H4 (cell line): ENCODE measurements at regions not wholly inside any gene's neighbourhood (a gene's known extent, or its start where the extent isn't known, plus 50 kb on each side); places are given as distances from the start of the nearest gene placed in this dataset.

Experiments
- DNase-seq: peaks from one replicate; pipeline ENCODE4 v3.0.0-alpha.2; 2015; ENCODE audit warnings: low spot score

DNA sequence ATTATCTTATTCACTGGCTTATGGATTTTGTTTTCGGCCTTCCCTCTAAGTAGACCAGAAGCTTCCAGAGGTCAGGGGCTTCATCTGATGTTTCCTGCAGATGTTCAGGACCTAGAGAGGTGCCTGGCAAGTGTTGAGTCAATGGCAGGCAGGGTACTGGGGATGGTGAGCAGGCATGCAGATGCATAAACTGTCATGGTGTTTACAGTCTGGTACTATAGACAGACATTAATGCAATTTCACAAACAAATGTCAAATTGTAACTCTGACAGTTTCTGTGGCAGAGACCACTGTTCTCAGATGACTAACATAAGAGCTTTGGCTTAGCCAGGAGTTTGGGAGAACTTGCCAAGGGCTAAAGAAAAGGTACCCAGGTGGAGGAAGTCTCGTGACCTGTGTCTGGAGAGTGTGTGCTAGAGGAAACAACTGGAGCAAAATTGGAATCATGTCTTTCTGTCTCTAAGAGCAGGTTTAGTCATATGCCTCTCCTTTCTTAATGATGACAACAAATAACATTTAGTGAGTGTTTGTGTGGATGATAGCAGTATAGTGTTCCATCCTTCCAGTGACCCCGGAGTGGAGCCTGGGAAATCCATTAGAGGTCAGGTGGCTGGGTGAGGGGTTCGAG is 53.7 kb upstream of the TRAK1 start:
- no peak for DNase-seq

DNA sequence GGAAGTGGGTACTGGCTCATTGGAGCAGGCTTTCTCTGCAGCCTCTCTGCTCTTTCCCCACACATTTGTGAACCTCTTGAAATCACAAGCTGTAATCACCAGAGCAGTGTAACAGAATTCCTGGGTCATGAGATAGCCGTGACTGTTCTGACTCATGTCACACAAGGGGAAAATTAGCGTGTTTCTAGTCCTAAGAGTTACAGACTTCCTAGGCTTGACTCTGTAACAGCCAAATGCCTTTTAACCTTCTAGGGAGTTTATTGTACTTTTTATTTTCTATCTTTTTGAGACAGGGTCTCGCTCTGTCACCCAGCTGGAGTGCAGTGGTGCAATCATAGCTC is 54.7 kb upstream of the TRAK1 start:
- DNase-seq, result peak; percentile 70

DNA sequence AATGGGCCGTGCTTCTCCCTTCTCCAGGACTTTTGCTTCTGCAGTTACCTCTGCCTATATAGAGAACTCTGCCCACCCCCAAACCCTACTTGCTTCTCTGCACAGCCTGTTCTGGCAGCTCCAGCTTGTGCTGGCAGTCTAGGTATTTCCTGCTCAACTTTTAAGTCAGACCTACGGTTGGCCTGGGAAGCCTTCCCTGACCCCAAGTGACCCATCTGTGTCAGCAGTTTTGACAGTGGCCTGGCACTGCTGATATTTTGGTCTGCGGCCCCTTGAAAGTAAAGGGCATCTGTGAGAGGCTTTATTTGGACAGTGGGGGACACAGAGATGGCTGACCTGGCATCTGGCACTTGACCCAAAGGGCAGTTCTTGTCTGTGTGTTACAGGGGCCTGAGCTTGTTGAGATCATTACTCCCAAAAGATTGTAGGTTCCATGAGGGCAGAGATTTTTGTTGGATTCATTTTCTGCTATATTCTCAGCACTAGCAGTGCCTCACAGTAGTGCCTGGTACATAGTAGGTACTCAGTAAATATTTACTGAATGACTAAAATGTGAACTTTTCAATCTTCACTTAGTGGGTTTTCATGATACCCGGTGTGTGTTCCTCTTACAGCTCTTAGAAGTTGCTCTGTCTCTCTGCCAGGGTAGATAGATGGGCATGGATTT is 55.2 kb upstream of the TRAK1 start:
- DNase-seq, result no peak

DNA sequence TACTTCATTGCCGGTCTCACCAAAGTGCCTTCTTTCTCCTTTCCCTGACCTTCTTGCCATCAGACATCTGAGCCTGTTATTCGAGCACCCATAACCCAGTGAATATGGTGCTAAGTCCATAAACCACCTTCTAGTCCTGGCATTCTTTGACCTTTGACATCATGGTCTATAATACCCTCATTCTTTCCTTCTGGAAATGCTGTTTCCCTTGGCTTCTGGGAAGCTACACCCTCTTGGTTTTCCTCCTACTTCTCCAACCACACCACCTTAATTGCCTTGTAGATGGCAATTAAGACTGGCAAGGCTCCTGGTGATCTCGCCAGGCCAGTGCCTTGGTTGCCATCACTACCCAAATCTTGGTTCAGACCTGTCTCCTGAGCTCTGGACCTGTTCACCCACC is 56.1 kb upstream of the TRAK1 start:
- no peak for DNase-seq

DNA sequence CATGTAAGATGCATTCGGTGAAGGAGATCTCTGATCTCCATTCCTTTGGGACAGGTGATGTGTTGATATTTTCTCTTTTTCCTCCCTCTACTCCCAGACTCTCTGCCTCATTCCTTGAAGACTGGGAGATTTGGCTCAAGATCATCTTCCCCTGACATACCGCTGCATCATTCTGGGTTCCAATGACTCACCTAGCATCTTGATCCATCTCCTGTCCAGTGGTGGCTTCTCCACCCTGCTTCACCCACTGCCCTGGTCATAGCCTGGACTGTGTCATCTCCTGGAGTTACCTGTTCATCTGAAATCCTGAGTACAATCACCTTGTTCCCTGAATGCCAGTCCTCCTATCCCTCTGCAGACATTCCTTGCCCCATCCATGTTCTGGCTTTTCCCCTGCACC is 57.4 kb upstream of the TRAK1 start:
- no peak for DNase-seq

DNA sequence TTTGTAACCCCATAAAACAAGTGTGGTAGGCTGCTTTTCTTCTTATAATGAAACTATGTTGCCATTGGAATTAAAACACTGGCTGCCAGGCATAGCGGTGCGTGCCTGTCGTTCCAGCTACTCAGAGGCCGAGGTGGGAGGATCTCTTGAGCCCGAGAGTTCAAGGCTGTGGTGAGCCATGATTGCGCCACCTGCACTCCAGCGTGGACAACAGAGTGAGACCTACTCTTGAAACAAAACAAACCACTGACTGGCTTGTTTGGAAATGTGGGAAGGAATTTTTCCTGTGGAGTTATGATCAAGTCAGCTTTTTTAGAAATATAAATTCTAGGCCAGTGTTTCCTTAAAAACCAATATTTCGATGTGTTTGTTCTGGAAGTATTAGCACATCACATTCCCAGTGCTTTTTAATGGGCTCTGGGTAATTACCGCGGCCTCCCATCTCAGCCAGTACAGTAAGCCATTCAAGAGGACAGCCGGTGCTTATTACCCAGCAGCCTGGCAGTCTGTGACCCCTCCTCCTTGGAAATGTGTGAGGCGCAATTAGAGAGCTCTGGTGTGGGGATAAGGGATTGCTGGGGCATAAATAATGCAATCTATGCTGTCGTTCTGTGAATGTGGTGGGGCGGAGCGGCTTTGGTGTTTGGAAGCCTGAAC is 58.3 kb upstream of the TRAK1 start:
- peak; percentile 78 for DNase-seq

DNA sequence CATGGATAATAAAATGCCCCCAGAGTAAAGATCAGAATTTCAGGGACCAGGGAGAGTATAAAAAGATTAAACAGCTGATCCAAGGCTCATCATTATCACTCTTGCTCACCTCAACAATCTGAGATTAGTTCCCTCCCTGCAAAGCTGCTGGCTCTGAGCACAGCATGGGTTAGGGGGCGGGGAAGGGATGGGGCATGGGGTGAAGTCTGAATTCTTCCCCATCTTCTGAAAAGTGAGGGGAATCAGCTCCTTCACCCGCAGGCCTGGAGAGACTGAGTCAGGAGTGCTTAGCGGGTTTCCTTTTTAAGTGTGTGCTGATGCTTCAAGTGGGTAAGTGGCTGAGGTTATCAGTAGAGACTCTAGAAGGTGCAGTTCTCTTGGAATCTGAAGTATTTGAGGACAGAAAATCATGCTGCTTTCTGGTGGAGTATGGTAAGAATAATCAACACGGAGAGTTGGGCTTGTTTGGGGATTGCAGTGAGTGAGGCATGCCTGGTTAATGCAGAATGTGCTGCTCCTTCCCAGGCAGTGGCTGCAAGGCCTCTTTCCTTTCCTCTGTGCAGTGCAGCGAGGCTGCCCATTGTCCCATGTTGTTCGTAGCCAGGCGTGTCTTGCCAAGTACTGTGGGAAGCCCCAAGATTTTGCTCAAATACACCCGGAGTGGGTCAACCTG is 59.2 kb upstream of the TRAK1 start:
- no peak for DNase-seq

DNA sequence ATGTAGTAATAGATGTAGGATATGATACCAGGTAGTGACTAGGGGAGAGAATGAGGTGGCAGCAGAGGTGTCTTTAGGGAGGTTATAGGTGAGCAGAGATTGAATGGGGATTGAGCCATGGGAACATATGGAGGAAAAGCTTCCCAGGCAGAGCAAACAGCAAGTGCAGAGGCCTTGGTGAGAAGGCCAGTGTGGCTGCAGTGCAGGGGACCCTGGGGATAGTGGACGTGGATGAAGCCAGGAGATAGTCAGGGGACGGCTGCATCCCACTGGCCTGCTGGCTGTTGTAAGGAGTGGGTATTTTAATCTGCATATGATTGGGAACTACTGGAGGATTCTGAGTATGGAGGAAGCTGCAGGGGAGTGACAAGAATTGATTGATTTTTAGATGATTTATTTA is 62.7 kb upstream of the TRAK1 start:
- DNase-seq, result no peak

DNA sequence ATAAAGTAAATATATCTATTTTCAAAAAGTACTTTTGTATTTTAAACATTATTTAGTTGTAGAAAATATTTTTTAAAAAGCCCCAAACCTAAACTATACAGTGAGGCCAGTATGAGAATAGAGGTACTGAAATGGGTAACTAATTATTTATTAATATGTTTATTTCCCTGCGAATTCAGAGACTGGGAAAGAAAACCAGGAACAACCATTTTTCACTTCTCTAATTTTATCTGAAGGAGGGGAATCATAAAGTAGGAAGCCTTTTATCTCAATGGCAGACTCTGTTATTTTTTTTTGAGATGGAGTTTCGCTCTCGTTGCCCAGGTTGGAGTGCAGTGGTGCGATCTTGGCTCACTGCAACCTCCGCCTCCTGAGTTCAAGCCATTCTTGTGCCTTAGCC is 63.6 kb upstream of the TRAK1 start:
- no peak for DNase-seq

DNA sequence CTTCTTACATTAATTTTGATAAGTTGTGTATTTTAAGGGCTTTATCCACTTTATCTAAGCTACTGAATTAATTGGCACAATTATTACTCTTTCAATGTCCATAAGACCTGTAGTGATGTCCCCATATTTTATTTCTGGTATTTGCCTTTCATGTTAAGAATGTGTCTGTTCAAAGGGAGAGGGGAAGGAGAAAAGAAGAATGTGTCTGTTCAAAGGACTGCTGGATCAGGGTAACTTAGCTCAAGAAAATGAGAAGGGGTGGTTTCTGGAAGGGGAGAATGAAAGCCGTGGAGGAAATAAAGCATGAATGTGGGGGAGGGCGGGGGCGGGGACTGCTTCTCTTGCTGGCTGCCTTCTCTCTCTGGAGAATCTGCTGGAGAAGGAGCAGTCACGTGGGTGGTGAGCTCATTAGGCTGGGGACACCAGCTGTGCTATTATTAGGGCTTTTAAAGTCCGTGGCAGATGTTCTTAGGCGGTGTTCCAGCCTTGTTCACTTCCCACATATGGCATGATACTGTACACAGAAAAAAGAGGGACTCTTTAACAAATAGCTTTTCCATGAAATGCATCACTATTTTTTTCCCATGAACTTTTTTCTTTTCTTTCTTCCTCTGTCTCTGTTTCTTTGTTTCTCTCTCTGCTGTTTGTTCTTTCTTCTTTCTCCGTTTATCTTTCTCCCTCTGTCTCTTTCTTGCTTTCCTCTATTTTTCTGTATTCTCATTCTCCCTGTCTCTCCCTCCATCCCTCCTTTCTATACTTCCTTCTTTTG is 63.7 kb upstream of the ULK4 start:
- peak; percentile 91 for DNase-seq

DNA sequence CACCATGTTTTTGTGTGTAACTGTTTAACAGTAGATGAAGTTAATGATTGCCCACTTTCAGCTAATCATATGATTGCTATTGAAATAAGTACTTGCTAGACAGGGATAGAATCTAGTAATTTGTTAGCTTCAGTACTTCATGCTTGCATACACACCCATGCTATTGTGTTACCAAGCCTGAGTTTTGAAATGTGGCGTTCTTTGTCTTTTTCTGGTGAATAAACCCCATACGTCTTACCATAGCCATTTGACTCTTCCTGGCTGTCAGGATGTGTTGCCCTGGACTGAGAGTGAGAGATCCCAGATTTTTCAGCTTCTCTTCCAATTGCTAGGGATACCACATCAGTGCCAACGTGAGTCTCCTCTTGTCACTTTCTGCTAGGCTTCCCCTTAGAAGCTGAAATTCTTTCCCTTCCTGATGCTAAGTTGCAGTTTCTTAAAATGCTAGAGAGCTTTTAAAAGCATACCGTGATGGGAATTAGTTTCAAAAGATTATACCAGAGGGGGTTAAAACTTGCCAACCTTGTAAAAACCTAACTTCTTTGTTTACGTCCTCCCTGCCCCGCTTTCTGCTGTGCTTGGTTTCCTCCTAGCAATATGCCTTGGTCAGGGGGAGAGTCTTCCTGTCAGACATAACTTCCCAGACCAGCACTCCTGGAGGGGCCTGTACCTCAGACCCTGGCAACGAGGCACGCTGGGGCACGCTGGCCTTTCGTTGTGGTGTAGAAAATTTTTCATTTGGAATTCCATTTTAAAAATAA is 62.9 kb upstream of the ULK4 start:
- no peak for DNase-seq

DNA sequence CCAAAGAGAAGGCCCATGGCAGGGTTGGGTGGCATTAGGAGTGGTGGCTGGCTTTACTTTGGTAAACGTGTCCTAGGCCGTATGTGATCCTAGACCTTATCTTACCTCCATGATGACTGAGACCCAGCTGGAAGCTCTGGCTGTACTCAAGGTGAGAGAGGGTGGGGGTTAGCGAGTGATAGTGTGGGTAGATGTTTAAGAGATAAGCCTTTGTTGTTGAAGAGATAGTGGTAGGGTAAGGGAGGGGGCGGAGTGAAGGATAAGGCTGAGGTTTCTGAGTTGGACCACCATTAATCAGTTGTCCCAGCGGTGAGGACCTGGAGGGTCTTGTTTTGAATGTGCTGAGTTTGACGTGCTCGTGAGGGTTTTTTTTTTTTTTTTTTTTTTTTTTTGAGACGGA is 61.5 kb upstream of the ULK4 start:
- DNase-seq, result no peak

DNA sequence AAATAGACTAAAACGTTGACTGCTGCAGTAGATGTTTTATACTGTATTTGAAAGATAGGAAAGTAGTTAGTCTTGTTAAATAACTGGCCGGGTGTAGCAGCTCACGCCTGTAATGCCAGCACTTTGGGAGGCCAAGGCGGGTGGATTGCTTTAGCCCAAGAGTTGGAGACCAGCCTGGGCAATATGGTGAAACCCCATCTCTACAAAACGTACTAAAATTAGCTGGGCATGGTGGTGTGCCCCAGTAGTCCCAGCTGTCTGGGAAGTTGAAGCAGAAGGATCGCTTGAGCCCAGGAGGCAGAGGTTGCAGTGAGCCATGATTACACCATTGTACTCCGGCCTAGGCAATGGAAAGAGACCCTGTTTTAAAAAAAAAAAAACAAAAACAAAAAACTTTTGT is 60.5 kb upstream of the ULK4 start:
- DNase-seq, result no peak

DNA sequence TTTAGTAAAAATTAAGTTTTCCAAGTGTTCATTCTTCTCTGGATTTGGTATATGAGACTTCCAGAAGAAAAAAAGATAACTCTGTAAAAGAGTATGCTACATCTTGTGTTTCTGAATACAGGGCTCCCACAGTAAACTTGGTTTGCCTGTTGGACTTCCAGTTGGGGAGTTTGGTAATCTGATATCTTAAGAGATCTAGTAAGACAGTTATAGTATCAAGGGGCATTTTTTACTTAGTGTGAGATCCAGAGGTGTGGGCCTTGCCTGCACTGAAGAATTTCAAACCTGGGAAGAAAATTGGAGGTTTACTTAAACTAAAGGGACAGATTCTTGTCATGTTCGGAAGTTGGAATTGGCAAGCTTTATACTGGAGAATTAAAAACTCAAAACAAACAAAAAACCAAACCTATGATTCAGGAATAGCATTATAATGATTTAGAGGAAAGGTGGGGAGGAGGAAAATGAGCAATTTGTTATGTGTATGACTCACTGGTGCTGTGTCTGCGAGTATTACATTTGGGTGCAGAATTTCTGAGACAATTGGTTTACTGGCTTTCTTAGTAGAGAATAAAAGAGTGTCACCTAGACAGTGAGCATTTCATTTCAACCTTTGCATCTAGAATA is 58.9 kb upstream of the ULK4 start:
- peak; percentile 15 for DNase-seq

DNA sequence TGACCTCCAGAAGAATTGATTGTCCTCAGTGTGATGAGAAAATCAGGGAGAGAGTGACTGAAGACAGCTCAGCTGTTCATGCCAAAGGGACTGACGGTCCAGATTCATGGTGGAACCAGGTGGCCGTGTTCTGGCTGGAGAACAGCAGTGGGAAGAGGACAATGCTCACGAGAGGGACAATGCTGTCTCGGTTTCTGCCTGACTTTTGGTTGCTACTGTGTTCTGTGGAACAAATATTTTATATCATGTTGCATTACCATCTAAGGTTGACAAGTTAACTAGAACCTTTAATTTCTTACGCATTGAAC is 58.0 kb upstream of the ULK4 start:
- DNase-seq, result no peak

DNA sequence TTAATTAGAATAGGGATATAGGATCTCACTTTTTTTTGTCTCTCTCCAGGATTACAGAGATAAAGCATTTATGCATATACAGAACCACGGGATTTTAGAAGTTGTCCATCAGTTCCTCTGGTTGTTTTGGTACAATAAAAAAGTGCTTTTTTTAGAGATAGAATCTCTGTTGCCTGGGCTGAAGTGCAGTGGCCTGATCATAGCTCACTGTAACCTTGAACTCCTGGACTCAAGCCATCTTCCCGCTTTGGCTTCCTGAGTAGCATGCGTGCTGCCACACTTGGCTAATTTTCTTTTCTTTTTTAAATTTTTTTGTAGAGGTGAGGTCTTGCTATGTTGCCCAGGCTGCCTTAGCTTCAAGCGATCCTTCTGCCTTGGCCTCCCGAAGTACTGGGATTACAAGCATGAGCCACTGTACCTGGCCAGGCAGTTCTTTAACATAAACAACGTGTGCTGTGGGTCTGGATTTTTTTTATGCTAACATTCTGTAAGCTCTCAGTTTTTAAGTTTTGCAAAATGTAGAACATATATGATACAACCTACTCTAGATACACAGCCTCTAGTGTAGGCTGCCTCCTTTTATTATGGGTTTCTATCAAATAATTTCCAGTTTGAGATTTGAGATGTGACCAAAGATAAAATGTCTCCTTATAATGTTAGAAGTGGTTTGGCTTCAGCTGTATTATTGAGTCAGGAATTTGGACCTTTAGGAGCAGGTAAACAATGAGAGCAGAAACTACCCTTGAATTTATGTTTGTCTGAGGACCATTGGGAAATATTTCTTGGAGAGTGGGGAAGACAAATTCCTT is 57.4 kb upstream of the ULK4 start:
- no peak for DNase-seq

DNA sequence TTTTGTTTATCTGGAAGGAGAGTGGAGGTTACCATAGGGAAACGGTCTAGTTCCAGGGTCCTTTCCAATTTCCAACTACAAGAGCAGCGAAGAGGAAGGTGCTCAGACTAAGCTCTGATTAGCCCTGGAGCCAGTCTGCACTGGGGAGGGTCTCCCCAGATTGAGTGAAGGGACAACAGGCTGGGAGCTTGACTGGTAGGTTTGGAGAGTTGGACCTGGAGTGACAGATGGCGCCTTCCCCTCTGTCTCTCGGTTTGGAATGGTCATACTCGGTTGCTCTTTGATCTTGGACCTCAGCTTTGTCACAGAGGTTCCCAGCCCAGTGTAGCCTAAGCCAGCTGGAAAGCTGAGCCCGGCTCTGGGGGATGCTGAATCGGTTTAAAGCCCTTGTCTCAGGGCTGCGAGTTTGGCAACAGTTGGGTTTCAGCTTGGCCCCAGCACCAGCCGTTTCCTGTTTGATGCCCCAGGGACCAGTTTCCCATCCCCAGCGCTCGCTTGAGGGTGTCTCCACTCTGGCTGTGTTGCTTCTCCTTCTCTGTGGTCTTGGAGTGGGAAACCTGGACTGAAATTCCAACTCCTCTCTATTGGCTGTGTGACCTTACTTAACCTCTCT is 53.1 kb upstream of the ULK4 start:
- no peak for DNase-seq

DNA sequence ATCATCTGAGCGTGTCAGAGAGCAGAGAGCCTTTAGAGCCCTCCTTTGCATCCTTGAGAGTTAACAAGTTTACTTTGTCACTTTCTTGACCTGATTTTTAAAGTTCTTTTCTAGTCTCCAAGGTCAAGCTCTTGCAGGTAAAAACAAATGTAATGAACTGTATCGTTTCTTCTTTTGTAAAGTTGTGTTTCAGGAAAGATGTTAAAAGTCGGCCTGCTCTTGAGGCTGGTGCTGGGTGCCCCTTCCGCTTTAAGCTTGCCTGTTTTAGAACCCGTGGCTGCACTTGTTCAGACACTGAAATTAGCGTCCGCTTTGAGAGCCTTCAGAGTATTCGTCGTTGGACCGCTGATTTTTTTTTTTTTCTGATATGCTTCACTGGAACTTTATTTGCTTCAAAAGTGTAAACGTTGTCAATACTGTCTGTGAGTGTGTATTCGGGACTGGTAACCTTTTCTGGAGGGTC is 52.6 kb upstream of the ULK4 start:
- no peak for DNase-seq

DNA sequence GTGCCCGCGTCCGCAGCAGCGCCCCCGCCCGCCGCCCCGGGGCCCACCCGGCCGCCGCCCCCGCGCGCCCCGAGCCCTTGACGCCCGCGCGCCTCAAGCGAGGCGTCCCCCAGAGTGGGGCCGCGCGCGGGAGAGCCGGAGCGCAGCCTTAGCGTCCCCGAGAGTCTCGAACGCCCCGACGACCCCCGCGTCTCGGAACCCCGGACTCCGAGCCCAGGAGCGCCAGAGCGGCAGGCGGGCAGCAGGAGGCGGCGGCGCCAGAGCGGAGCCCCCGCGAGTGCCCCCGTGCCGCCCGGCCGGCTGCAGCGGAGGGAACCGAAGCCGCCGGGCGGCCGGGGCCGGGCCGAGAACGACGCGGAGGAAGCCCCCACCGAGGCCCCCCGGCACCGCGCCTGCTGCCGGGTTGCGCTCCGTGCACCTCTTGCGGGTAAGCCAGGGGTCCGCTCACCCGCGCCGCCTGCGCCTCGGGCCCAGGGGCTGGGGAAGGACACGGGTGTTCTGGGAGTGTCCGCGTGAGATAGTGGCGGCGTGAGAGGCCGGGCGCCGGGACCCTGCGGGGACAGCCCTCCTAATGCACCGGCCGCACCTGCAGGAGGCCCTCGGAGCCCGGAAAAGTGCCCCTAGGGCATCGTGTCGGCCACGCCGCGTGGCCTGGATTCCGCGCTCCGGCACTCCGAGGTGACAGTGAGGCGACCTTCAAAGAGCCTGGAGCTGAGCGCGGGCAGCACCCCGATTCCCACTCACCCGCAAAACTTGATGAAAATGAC is 52.0 kb upstream of the ULK4 start:
- DNase-seq, result no peak
